ENCODE measurements at regions not wholly inside any gene's neighbourhood (a gene's known extent, or its start where the extent isn't known, plus 50 kb on each side); places are given as distances from the start of the nearest gene placed in this dataset.

DNA sequence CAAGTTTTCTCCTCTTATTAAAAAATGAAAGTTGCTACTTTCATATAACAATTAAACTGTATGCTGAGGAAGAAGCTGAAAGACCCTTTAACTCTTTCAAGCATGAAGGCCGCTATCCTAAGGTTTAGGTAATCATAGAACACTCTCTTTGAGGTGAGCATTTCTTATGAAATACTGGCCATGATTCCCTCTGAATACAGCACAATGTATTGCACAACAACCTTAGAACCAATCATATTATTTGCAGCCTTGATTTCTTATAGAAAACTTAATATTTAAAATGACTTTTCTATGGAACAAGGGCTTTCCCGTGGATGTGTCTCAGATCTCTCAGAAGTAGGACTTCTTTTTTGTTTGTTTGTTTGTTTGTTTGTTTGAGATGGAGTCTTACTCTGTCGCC is 333.4 kb upstream of the TEX13C start:
- no peak overlapping the region for H3K9ac ChIP-seq (ENCODE audit: low read length in 3 of 3)
- no peaks in the 10 kb centered on the region for H3K36me3 ChIP-seq (ENCODE audit: control insufficient read depth in 2 of 3, insufficient read depth in 3 of 3, low read length in 3 of 3)
- intact Hi-C loops (cut with DNase I) = no loop called here
- H3K4me3 ChIP-seq (ENCODE audit: low read length in 3 of 3) = no peak overlapping the region
- no peak for FAIRE-seq
- H3K4me1 ChIP-seq (ENCODE audit: control insufficient read depth in 2 of 3, insufficient read depth in 2 of 3, low read depth in 1 of 3, low read length in 3 of 3) = no peaks in the 10 kb centered on the region
- H3K27me3 ChIP-seq (ENCODE audit: control insufficient read depth, insufficient read depth, low read length) = no peaks in the 10 kb centered on the region
- TF ChIP-seq, protein P1, sequence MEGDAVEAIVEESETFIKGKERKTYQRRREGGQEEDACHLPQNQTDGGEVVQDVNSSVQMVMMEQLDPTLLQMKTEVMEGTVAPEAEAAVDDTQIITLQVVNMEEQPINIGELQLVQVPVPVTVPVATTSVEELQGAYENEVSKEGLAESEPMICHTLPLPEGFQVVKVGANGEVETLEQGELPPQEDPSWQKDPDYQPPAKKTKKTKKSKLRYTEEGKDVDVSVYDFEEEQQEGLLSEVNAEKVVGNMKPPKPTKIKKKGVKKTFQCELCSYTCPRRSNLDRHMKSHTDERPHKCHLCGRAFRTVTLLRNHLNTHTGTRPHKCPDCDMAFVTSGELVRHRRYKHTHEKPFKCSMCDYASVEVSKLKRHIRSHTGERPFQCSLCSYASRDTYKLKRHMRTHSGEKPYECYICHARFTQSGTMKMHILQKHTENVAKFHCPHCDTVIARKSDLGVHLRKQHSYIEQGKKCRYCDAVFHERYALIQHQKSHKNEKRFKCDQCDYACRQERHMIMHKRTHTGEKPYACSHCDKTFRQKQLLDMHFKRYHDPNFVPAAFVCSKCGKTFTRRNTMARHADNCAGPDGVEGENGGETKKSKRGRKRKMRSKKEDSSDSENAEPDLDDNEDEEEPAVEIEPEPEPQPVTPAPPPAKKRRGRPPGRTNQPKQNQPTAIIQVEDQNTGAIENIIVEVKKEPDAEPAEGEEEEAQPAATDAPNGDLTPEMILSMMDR (IDR thresholded peaks at IDR 0.05; ENCODE audit: borderline replicate concordance, extremely low read depth, insufficient read depth) = no peak
- no peak for DNase-seq
- H3K27ac ChIP-seq (ENCODE audit: low read depth in 2 of 2, low read length in 2 of 2) = no peak overlapping the region
- no peaks in the 10 kb centered on the region for H3K9me3 ChIP-seq (ENCODE audit: control insufficient read depth in 2 of 3, insufficient read depth in 1 of 3, low read length in 3 of 3)

DNA sequence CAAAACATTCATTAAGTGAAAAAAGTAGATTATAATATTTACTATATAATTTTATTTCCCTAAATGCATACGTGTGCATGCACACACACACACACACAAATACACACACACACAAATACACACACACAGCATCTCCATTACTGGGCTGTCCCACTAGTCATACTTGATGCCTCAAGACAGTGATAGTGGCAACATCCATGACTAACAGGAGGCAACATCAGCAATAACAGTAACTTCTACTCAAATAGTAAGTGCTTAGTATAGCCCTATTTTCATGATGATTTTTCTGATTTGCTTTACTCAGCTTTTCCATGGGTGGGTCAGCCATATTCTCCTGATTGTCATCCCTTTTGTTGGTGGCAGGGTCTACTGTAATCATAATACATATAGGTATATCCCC is 325.9 kb upstream of the TEX13C start:
- intact Hi-C loops (cut with DNase I) = no loop called here
- FAIRE-seq (no peak), DNase-seq (no peak)
- TF ChIP-seq, protein P1 (IDR thresholded peaks at IDR 0.05; ENCODE audit: borderline replicate concordance, extremely low read depth, insufficient read depth) = no peak
- Histone ChIP-seq H3K9me3 (ENCODE audit: control insufficient read depth in 2 of 3, insufficient read depth in 1 of 3, low read length in 3 of 3) (no peaks in the 10 kb centered on the region), H3K4me3 (ENCODE audit: low read length in 3 of 3) (no peak overlapping the region), H3K4me1 (ENCODE audit: control insufficient read depth in 2 of 3, insufficient read depth in 2 of 3, low read depth in 1 of 3, low read length in 3 of 3) (no peaks in the 10 kb centered on the region), H3K9ac (ENCODE audit: low read length in 3 of 3) (no peak overlapping the region), H3K27me3 (ENCODE audit: control insufficient read depth, insufficient read depth, low read length) (no peaks in the 10 kb centered on the region), H3K36me3 (ENCODE audit: control insufficient read depth in 2 of 3, insufficient read depth in 3 of 3, low read length in 3 of 3) (no peaks in the 10 kb centered on the region), H3K27ac (ENCODE audit: low read depth in 2 of 2, low read length in 2 of 2) (no peak overlapping the region)

DNA sequence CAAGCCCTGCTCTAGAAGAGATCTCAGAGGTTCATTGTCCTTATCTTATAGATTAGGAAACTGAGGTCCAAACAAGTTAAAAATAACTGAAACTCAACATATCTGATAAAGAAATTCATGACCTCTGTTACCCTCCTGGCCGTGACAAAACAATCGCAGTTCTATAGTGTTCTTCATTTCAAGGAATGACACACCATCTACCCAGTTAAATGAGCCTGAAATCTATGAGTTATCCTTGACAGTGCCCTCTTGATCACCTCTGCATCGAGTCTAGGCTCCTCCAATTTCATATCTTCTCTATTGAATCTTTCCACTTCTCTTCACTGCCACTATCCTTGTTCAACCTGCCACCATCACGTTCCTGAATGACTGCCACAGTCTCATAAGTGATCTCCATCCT is 325.3 kb upstream of the TEX13C start:
- H3K4me3 ChIP-seq (ENCODE audit: low read length in 3 of 3) = no peak overlapping the region
- no peak for FAIRE-seq
- H3K27me3 ChIP-seq (ENCODE audit: control insufficient read depth, insufficient read depth, low read length) = no peaks in the 10 kb centered on the region
- no peaks in the 10 kb centered on the region for H3K9me3 ChIP-seq (ENCODE audit: control insufficient read depth in 2 of 3, insufficient read depth in 1 of 3, low read length in 3 of 3)
- intact Hi-C loops (cut with DNase I) = no loop called here
- H3K4me1 ChIP-seq (ENCODE audit: control insufficient read depth in 2 of 3, insufficient read depth in 2 of 3, low read depth in 1 of 3, low read length in 3 of 3) = no peaks in the 10 kb centered on the region
- H3K27ac ChIP-seq (ENCODE audit: low read depth in 2 of 2, low read length in 2 of 2) = no peak overlapping the region
- no peaks in the 10 kb centered on the region for H3K36me3 ChIP-seq (ENCODE audit: control insufficient read depth in 2 of 3, insufficient read depth in 3 of 3, low read length in 3 of 3)
- TF ChIP-seq, protein P1 (IDR thresholded peaks at IDR 0.05; ENCODE audit: borderline replicate concordance, extremely low read depth, insufficient read depth) = no peak
- no peak overlapping the region for H3K9ac ChIP-seq (ENCODE audit: low read length in 3 of 3)
- no peak for DNase-seq

DNA sequence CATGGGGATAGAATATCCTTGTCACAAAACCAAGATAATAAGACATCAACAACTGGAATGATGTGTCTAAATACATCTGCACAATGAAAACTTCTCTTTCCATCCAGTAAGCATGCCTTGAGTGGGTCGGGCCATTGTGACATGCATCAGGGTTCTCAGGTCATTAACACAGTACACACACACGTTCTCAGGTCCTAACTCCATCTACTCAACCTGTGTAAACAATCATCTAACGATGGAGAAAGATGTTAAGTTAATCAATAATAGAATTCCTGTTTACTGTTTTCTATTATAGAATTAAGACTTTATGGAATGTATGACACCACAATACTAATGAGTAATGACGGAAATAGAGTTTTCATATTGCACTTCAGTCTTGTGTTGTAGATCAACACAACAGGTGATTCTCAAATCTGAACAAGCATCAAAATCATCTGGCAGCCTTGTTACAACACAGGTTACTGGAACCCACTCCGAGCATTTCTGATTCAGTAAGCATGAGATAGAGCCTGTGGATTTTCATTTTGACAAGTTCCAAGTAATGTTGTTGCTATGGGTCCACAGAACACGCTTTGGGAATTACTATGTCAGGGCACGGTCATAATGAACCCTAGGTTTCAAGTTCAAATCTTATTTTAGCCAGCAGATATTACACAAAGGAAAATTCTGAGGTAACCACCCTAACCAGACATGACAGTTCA is 315.8 kb upstream of the TEX13C start:
- TF ChIP-seq, protein P1 (IDR thresholded peaks at IDR 0.05; ENCODE audit: borderline replicate concordance, extremely low read depth, insufficient read depth) = no peak
- intact Hi-C loops (cut with DNase I) = no loop called here
- FAIRE-seq (no peak), DNase-seq (no peak)
- Histone ChIP-seq H3K36me3 (ENCODE audit: control insufficient read depth in 2 of 3, insufficient read depth in 3 of 3, low read length in 3 of 3) (no peaks in the 10 kb centered on the region), H3K9me3 (ENCODE audit: control insufficient read depth in 2 of 3, insufficient read depth in 1 of 3, low read length in 3 of 3) (no peaks in the 10 kb centered on the region), H3K4me1 (ENCODE audit: control insufficient read depth in 2 of 3, insufficient read depth in 2 of 3, low read depth in 1 of 3, low read length in 3 of 3) (no peaks in the 10 kb centered on the region), H3K27ac (ENCODE audit: low read depth in 2 of 2, low read length in 2 of 2) (no peak overlapping the region), H3K4me3 (ENCODE audit: low read length in 3 of 3) (no peak overlapping the region), H3K27me3 (ENCODE audit: control insufficient read depth, insufficient read depth, low read length) (no peaks in the 10 kb centered on the region), H3K9ac (ENCODE audit: low read length in 3 of 3) (no peak overlapping the region)

Measured in kidney (tissue), 13 donors.